GM12878 (cell line): ENCODE measurements at regions not wholly inside any gene's neighbourhood (a gene's known extent, or its start where the extent isn't known, plus 50 kb on each side); places are given as distances from the start of the nearest gene placed in this dataset.

ENCODE experiments used
- ATAC-seq: fragments of 200-7000 bp; cut with Tn5 transposase; 3 replicates; pipeline ENCODE4 v1.9.1; 2020; ENCODE audit warnings: mild to moderate bottlenecking, moderate library complexity
- BruUV-seq: library from RNA; stranded (reverse); fragments of 400-500 nt; replicated peaks from 2 replicates; lab custom pipeline; 2021; lab: Mats Ljungman, UMichigan
- CTCF ChIA-PET: fragments of 300-600 bp; sonication (Branson Sonifier 250); formaldehyde crosslinking; extraction: SDS; loops from one replicate; lab custom pipeline; 2021; ENCODE audit warnings: inconsistent platforms; lab: Yijun Ruan, JAX
- POLR2A ChIA-PET: fragments of 350-600 bp; formaldehyde crosslinking; extraction: SDS; loops from one replicate; lab custom pipeline; 2021; ENCODE audit warnings: inconsistent platforms; lab: Charles Lee
- RAD21 ChIA-PET: fragments of 300-600 bp; sonication (Branson Sonifier 250); formaldehyde crosslinking; loops from one replicate; lab custom pipeline; 2023; ENCODE audit warnings: antibody characterized with exemption; ENCODE audit not compliant: unreplicated experiment; lab: Charles Lee
- SMC1A ChIA-PET: fragments of 300-600 bp; sonication (Branson Sonifier 250); formaldehyde crosslinking; loops from one replicate; lab custom pipeline; 2023; ENCODE audit not compliant: unreplicated experiment, uncharacterized antibody; lab: Charles Lee
- DNase-seq: peaks from one replicate; pipeline ENCODE4 v3.0.0-alpha.2; 2011; ENCODE audit warnings: low read depth, low spot score
- FAIRE-seq: peaks from 3 replicates; lab custom pipeline; 2011; peaks lifted over from hg19 to GRCh38; lab: Jason Lieb, UNC
- H2AFZ ChIP-seq: 2 replicates; pipeline ENCODE4 v1.6.0; 2011; ENCODE audit warnings: low read depth, low read length, control low read depth; ENCODE audit not compliant: control insufficient read depth
- H3K27ac ChIP-seq: 2 replicates; pipeline ENCODE4 v1.5.1; 2011; ENCODE audit warnings: control low read depth; ENCODE audit not compliant: control insufficient read depth, insufficient read depth
- H3K27me3 ChIP-seq, 2 experiments: replicated peaks in 1 of 2; 2 replicates each; pipeline versions ENCODE4 v1.6.0 to v1.6.1; 2011; ENCODE audit warnings: low read length in 1 of 2; ENCODE audit not compliant: control insufficient read depth in 2 of 2, insufficient read depth in 2 of 2
- H3K36me3 ChIP-seq, 2 experiments: 2 replicates each; pipeline ENCODE4 v1.5.1; 2011; ENCODE audit warnings: low read length in 1 of 2; ENCODE audit not compliant: control insufficient read depth in 2 of 2, insufficient read depth in 2 of 2
- H3K4me1 ChIP-seq: 2 replicates; pipeline ENCODE4 v1.6.1; 2011; ENCODE audit warnings: mild to moderate bottlenecking, low read length, moderate library complexity, mixed read lengths; ENCODE audit not compliant: control insufficient read depth, insufficient read depth
- H3K4me2 ChIP-seq: 2 replicates; pipeline ENCODE4 v1.6.0; 2011; ENCODE audit warnings: control low read depth; ENCODE audit not compliant: control insufficient read depth, insufficient read depth
- H3K4me3 ChIP-seq: fragments of 200-600 bp; sonication (generic); 2 replicates; pipeline ENCODE4 v1.5.1; 2016
- H3K79me2 ChIP-seq: 2 replicates; pipeline ENCODE4 v1.6.0; 2011; ENCODE audit warnings: low read length; ENCODE audit not compliant: control insufficient read depth, insufficient read depth
- H3K9ac ChIP-seq: 2 replicates; pipeline ENCODE4 v1.8.0; 2011; ENCODE audit warnings: low read length, control low read depth, mixed read lengths; ENCODE audit not compliant: control insufficient read depth, insufficient read depth
- H3K9me3 ChIP-seq: replicated peaks from 3 replicates; pipeline ENCODE4 v1.5.1; 2011; ENCODE audit warnings: mild to moderate bottlenecking, low read length; ENCODE audit not compliant: control insufficient read depth, insufficient read depth
- H4K20me1 ChIP-seq: 2 replicates; pipeline ENCODE4 v1.6.0; 2011; ENCODE audit not compliant: control insufficient read depth, insufficient read depth
- ATF7 ChIP-seq: fragments of 450-650 bp; IDR thresholded peaks from 2 replicates; pipeline ENCODE4 v1.6.1; 2016; ENCODE audit warnings: low read depth, mild to moderate bottlenecking
- BCLAF1 ChIP-seq: fragments of 450-650 bp; IDR thresholded peaks from 2 replicates; pipeline ENCODE4 v1.6.1; 2017; ENCODE audit warnings: antibody characterized with exemption, mild to moderate bottlenecking, moderate library complexity
- EED ChIP-seq: sonication (generic); IDR thresholded peaks from 2 replicates; pipeline ENCODE4 v1.6.1; 2016; ENCODE audit warnings: antibody characterized with exemption, low read depth
- FOXK2 ChIP-seq: fragments of 450-650 bp; IDR thresholded peaks from 2 replicates; pipeline ENCODE4 v1.6.1; 2017; ENCODE audit warnings: mild to moderate bottlenecking, moderate library complexity
- HDAC6 ChIP-seq: fragments of 200-600 bp; sonication (generic); IDR thresholded peaks from one replicate; pipeline ENCODE4 v1.8.0; 2017; ENCODE audit warnings: antibody characterized with exemption; ENCODE audit not compliant: unreplicated experiment
- IKZF1 ChIP-seq: fragments of 450-650 bp; conservative IDR thresholded peaks from 2 replicates; pipeline ENCODE4 v1.6.1; 2017; ENCODE audit warnings: antibody characterized with exemption, mild to moderate bottlenecking
- IRF5 ChIP-seq: fragments of 450-650 bp; IDR thresholded peaks from 2 replicates; pipeline ENCODE4 v1.6.1; 2017; ENCODE audit warnings: borderline replicate concordance
- MTA2 ChIP-seq: fragments of 450-650 bp; IDR thresholded peaks from 2 replicates; pipeline ENCODE4 v1.6.1; 2016; ENCODE audit warnings: low read depth, mild to moderate bottlenecking, moderate library complexity
- NBN ChIP-seq: fragments of 450-650 bp; IDR thresholded peaks from 2 replicates; pipeline ENCODE4 v1.6.1; 2016
- NR2C1 ChIP-seq: fragments of 450-650 bp; IDR thresholded peaks from 2 replicates; pipeline ENCODE4 v1.6.1; 2017; ENCODE audit warnings: antibody characterized with exemption, mild to moderate bottlenecking, moderate library complexity
- POLR2AphosphoS2 ChIP-seq: IDR thresholded peaks from 2 replicates; pipeline ENCODE4 v1.6.1; 2011; ENCODE audit warnings: low read depth, mild to moderate bottlenecking, low read length, improper control_type of control experiment, moderate library complexity
- RAD51 ChIP-seq: fragments of 450-650 bp; IDR thresholded peaks from 2 replicates; pipeline ENCODE4 v1.6.1; 2016; ENCODE audit warnings: moderate library complexity, mild to moderate bottlenecking, inconsistent platforms
- RB1 ChIP-seq: fragments of 450-650 bp; formaldehyde crosslinking; IDR thresholded peaks from 2 replicates; pipeline ENCODE4 v1.6.1; 2017; ENCODE audit warnings: mild to moderate bottlenecking, borderline replicate concordance
- RFX5 ChIP-seq: IDR thresholded peaks from 2 replicates; pipeline ENCODE4 v1.6.1; 2011; ENCODE audit warnings: low read depth, low read length, improper control_type of control experiment
- YBX1 ChIP-seq: fragments of 450-650 bp; IDR thresholded peaks from 2 replicates; pipeline ENCODE4 v1.6.1; 2016; ENCODE audit warnings: antibody characterized with exemption
- ZBTB11 ChIP-seq: fragments of 450-650 bp; formaldehyde crosslinking; IDR thresholded peaks from 2 replicates; pipeline ENCODE4 v1.5.0; 2022; ENCODE audit warnings: mild to moderate bottlenecking, missing genetic modification characterization
- ZNF622 ChIP-seq: fragments of 450-650 bp; IDR thresholded peaks from 2 replicates; pipeline ENCODE4 v1.6.1; 2017; ENCODE audit warnings: mild to moderate bottlenecking, inconsistent platforms
- WGBS: methylation state at CpG from one replicate; pipeline ENCODE4 v1.1.6; 2016; ENCODE audit warnings: low lambda C conversion rate; ENCODE audit not compliant: insufficient replicate concordance, insufficient coverage; ENCODE audit errors: missing lambda C conversion rate; 5-methylcytosine and 5-hydroxymethylcytosine counted together
- in situ Hi-C: fragments of 300-500 bp; cut with MboI; formaldehyde crosslinking; loops from 9 replicates; pipeline ENCODE4 v1.14.3; 2018; ENCODE audit warnings: mixed read lengths
- intact Hi-C: fragments of 100-400 bp; cut with micrococcal nuclease; formaldehyde crosslinking; loops from one replicate; pipeline ENCODE4 v1.14.2; 2022; ENCODE audit not compliant: unreplicated experiment

- no peak for TF ChIP-seq IRF5
- TF ChIP-seq YBX1 = no peak
- no peak for TF ChIP-seq BCLAF1
- TF ChIP-seq FOXK2 = no peak
- TF ChIP-seq RAD51 = no peak
- peak; percentile 80 for TF ChIP-seq ATF7
- no peak for TF ChIP-seq EED
- TF ChIP-seq MTA2 = peak; percentile 53
- TF ChIP-seq, all 136 proteins: peak for 18
Observed at GRCh38 chr17:70527364-70527888, 358.1 kb downstream of the KCNJ2 start (continued).

- WGBS = 5% methylated on average over 2 of the region's 2 CpGs
- in situ Hi-C loops = no loop called here
- SMC1A ChIA-PET = interaction anchor here (0.9 kb wide), 1 partner anchor 11 kb away, joined by 3 read pairs; no protein-coding TSS in a partner anchor
- Histone ChIP-seq H4K20me1 (no peaks in the 10 kb centered on the region), H3K4me1 (no peaks in the 10 kb centered on the region), H3K4me2 (no peak overlapping the region), H3K9me3 (no peaks in the 10 kb centered on the region), H3K4me3 (no peak overlapping the region), H3K27me3 (no peaks in the 10 kb centered on the region), H3K79me2 (no peaks in the 10 kb centered on the region), H3K27ac (no peak overlapping the region), H3K9ac (no peak overlapping the region), H2AFZ (no peak overlapping the region), H3K36me3 (no peaks in the 10 kb centered on the region)
- CTCF ChIA-PET = interaction anchor here (1.4 to 2.6 kb wide), 2 partner anchors 20 to 179 kb away, joined by 3 to 8 read pairs; no protein-coding TSS in a partner anchor
- RAD21 ChIA-PET = no interaction called here
- no peak for FAIRE-seq
- no peak for DNase-seq
- no TSS peak for BruUV-seq
- intact Hi-C loops = no loop called here
- ATAC-seq = no peak
- POLR2A ChIA-PET = interaction anchor here (0.5 kb wide), 1 partner anchor 242 kb away, joined by 4 read pairs; no protein-coding TSS in a partner anchor
- no peak for TF ChIP-seq HDAC6
- TF ChIP-seq POLR2AphosphoS2 = no peak
- TF ChIP-seq NBN = no peak
- TF ChIP-seq RFX5 = no peak
- TF ChIP-seq IKZF1 = no peak
- no peak for TF ChIP-seq ZBTB11 (CRISPR knock-in tag)
- no peak for TF ChIP-seq ZNF622
- TF ChIP-seq RB1 = no peak
- TF ChIP-seq NR2C1 = no peak
Observed at GRCh38 chr17:70533427-70533826, 364.1 kb downstream of the KCNJ2 start.
